ENCODE measurements at regions not wholly inside any gene's neighbourhood (a gene's known extent, or its start where the extent isn't known, plus 50 kb on each side); places are given as distances from the start of the nearest gene placed in this dataset.
"Not testable (repeated sequence)": the region's sequence is repeated elsewhere in the genome, so short reads cannot be mapped to it uniquely, and the experiment has no call there.

- Histone ChIP-seq H2AFZ (ENCODE audit: low read length, unreplicated experiment) (no peak overlapping the region), H3K27ac (ENCODE audit: low read depth, low read length) (no peak overlapping the region), H3K36me3 (ENCODE audit: insufficient read depth, low read length) (no peaks in the 10 kb centered on the region), H3K4me1 (ENCODE audit: control insufficient read depth, insufficient read depth, low read length, unreplicated experiment) (no peaks in the 10 kb centered on the region), H3K4me3 (ENCODE audit: low read depth, low read length) (no peak overlapping the region), H3K27me3 (ENCODE audit: insufficient read depth, low read length) (no peaks in the 10 kb centered on the region), H3K79me2 (ENCODE audit: control insufficient read depth, insufficient read depth, low read length, unreplicated experiment) (no peaks in the 10 kb centered on the region)
These were observed 294.7 kb upstream of the HS6ST1 start for GRCh38 chr2:128613351-128613750.

- no peak overlapping the region for H3K27ac ChIP-seq (ENCODE audit: low read depth, low read length)
- H2AFZ ChIP-seq (ENCODE audit: low read length, unreplicated experiment) = no peak overlapping the region
- no peaks in the 10 kb centered on the region for H3K27me3 ChIP-seq (ENCODE audit: insufficient read depth, low read length)
- H3K36me3 ChIP-seq (ENCODE audit: insufficient read depth, low read length) = no peaks in the 10 kb centered on the region
- H3K79me2 ChIP-seq (ENCODE audit: control insufficient read depth, insufficient read depth, low read length, unreplicated experiment) = no peaks in the 10 kb centered on the region
- no peaks in the 10 kb centered on the region for H3K4me1 ChIP-seq (ENCODE audit: control insufficient read depth, insufficient read depth, low read length, unreplicated experiment)
- no peak overlapping the region for H3K4me3 ChIP-seq (ENCODE audit: low read depth, low read length)
These were observed 295.2 kb upstream of the HS6ST1 start for GRCh38 chr2:128613876-128614275.

- not testable (repeated sequence) for H3K27ac ChIP-seq (ENCODE audit: low read depth, low read length); H3K36me3 ChIP-seq (ENCODE audit: insufficient read depth, low read length); H3K79me2 ChIP-seq (ENCODE audit: control insufficient read depth, insufficient read depth, low read length, unreplicated experiment); H3K4me3 ChIP-seq (ENCODE audit: low read depth, low read length); H2AFZ ChIP-seq (ENCODE audit: low read length, unreplicated experiment); H3K4me1 ChIP-seq (ENCODE audit: control insufficient read depth, insufficient read depth, low read length, unreplicated experiment); H3K27me3 ChIP-seq (ENCODE audit: insufficient read depth, low read length)
These were observed 296.2 kb upstream of the HS6ST1 start for GRCh38 chr2:128614907-128615306.

- Histone ChIP-seq H3K27me3 (ENCODE audit: insufficient read depth, low read length) (no peaks in the 10 kb centered on the region), H3K79me2 (ENCODE audit: control insufficient read depth, insufficient read depth, low read length, unreplicated experiment) (no peaks in the 10 kb centered on the region), H2AFZ (ENCODE audit: low read length, unreplicated experiment) (no peak overlapping the region), H3K4me1 (ENCODE audit: control insufficient read depth, insufficient read depth, low read length, unreplicated experiment) (no peaks in the 10 kb centered on the region), H3K36me3 (ENCODE audit: insufficient read depth, low read length) (no peaks in the 10 kb centered on the region), H3K27ac (ENCODE audit: low read depth, low read length) (no peak overlapping the region), H3K4me3 (ENCODE audit: low read depth, low read length) (no peak overlapping the region)
These were observed 296.9 kb upstream of the HS6ST1 start for GRCh38 chr2:128615571-128615970.

GRCh38 chr2:128617029-128617590 lies 298.4 kb upstream of the HS6ST1 start:
- Histone ChIP-seq H3K79me2 (ENCODE audit: control insufficient read depth, insufficient read depth, low read length, unreplicated experiment) (no peaks in the 10 kb centered on the region), H3K36me3 (ENCODE audit: insufficient read depth, low read length) (no peaks in the 10 kb centered on the region), H2AFZ (ENCODE audit: low read length, unreplicated experiment) (no peak overlapping the region), H3K27me3 (ENCODE audit: insufficient read depth, low read length) (no peaks in the 10 kb centered on the region), H3K4me3 (ENCODE audit: low read depth, low read length) (no peak overlapping the region), H3K27ac (ENCODE audit: low read depth, low read length) (no peak overlapping the region), H3K4me1 (ENCODE audit: control insufficient read depth, insufficient read depth, low read length, unreplicated experiment) (no peaks in the 10 kb centered on the region)

- no peaks in the 10 kb centered on the region for H3K79me2 ChIP-seq (ENCODE audit: control insufficient read depth, insufficient read depth, low read length, unreplicated experiment)
- H3K27ac ChIP-seq (ENCODE audit: low read depth, low read length) = no peak overlapping the region
- no peaks in the 10 kb centered on the region for H3K36me3 ChIP-seq (ENCODE audit: insufficient read depth, low read length)
- no peaks in the 10 kb centered on the region for H3K27me3 ChIP-seq (ENCODE audit: insufficient read depth, low read length)
- H3K4me3 ChIP-seq (ENCODE audit: low read depth, low read length) = no peak overlapping the region
- H3K4me1 ChIP-seq (ENCODE audit: control insufficient read depth, insufficient read depth, low read length, unreplicated experiment) = no peaks in the 10 kb centered on the region
- H2AFZ ChIP-seq (ENCODE audit: low read length, unreplicated experiment) = no peak overlapping the region
These were observed 299.0 kb upstream of the HS6ST1 start for GRCh38 chr2:128617661-128618060.

GRCh38 chr2:128618642-128619041 lies 300.0 kb upstream of the HS6ST1 start:
- no peaks in the 10 kb centered on the region for H3K36me3 ChIP-seq (ENCODE audit: insufficient read depth, low read length)
- no peaks in the 10 kb centered on the region for H3K79me2 ChIP-seq (ENCODE audit: control insufficient read depth, insufficient read depth, low read length, unreplicated experiment)
- peaks cover 2% of the 10 kb centered on the region for H3K4me1 ChIP-seq (ENCODE audit: control insufficient read depth, insufficient read depth, low read length, unreplicated experiment)
- H2AFZ ChIP-seq (ENCODE audit: low read length, unreplicated experiment) = no peak overlapping the region
- H3K27me3 ChIP-seq (ENCODE audit: insufficient read depth, low read length) = no peaks in the 10 kb centered on the region
- no peak overlapping the region for H3K27ac ChIP-seq (ENCODE audit: low read depth, low read length)
- no peak overlapping the region for H3K4me3 ChIP-seq (ENCODE audit: low read depth, low read length)

GRCh38 chr2:128619471-128620325 lies 301.0 kb upstream of the HS6ST1 start:
- peaks cover 5% of the 10 kb centered on the region for H3K4me1 ChIP-seq (ENCODE audit: control insufficient read depth, insufficient read depth, low read length, unreplicated experiment)
- no peak overlapping the region for H2AFZ ChIP-seq (ENCODE audit: low read length, unreplicated experiment)
- H3K79me2 ChIP-seq (ENCODE audit: control insufficient read depth, insufficient read depth, low read length, unreplicated experiment) = no peaks in the 10 kb centered on the region
- H3K36me3 ChIP-seq (ENCODE audit: insufficient read depth, low read length) = no peaks in the 10 kb centered on the region
- no peaks in the 10 kb centered on the region for H3K27me3 ChIP-seq (ENCODE audit: insufficient read depth, low read length)
- H3K27ac ChIP-seq (ENCODE audit: low read depth, low read length) = no peak overlapping the region
- no peak overlapping the region for H3K4me3 ChIP-seq (ENCODE audit: low read depth, low read length)

- H3K27me3 ChIP-seq (ENCODE audit: insufficient read depth, low read length) = no peaks in the 10 kb centered on the region
- no peaks in the 10 kb centered on the region for H3K36me3 ChIP-seq (ENCODE audit: insufficient read depth, low read length)
- no peak overlapping the region for H3K27ac ChIP-seq (ENCODE audit: low read depth, low read length)
- no peak overlapping the region for H3K4me3 ChIP-seq (ENCODE audit: low read depth, low read length)
- H2AFZ ChIP-seq (ENCODE audit: low read length, unreplicated experiment) = no peak overlapping the region
- peaks cover 5% of the 10 kb centered on the region for H3K4me1 ChIP-seq (ENCODE audit: control insufficient read depth, insufficient read depth, low read length, unreplicated experiment)
- H3K79me2 ChIP-seq (ENCODE audit: control insufficient read depth, insufficient read depth, low read length, unreplicated experiment) = no peaks in the 10 kb centered on the region
These were observed 302.4 kb upstream of the HS6ST1 start for GRCh38 chr2:128621074-128621473.

- Histone ChIP-seq H3K27me3 (ENCODE audit: insufficient read depth, low read length) (no peaks in the 10 kb centered on the region), H2AFZ (ENCODE audit: low read length, unreplicated experiment) (no peak overlapping the region), H3K4me1 (ENCODE audit: control insufficient read depth, insufficient read depth, low read length, unreplicated experiment) (peaks cover 5% of the 10 kb centered on the region), H3K27ac (ENCODE audit: low read depth, low read length) (no peak overlapping the region), H3K36me3 (ENCODE audit: insufficient read depth, low read length) (no peaks in the 10 kb centered on the region), H3K4me3 (ENCODE audit: low read depth, low read length) (no peak overlapping the region), H3K79me2 (ENCODE audit: control insufficient read depth, insufficient read depth, low read length, unreplicated experiment) (no peaks in the 10 kb centered on the region)
These were observed 303.7 kb upstream of the HS6ST1 start for GRCh38 chr2:128622371-128622770.

- Histone ChIP-seq H3K27me3 (ENCODE audit: insufficient read depth, low read length) (no peaks in the 10 kb centered on the region), H3K4me3 (ENCODE audit: low read depth, low read length) (no peak overlapping the region), H3K36me3 (ENCODE audit: insufficient read depth, low read length) (no peaks in the 10 kb centered on the region), H3K4me1 (ENCODE audit: control insufficient read depth, insufficient read depth, low read length, unreplicated experiment) (peaks cover 5% of the 10 kb centered on the region), H3K79me2 (ENCODE audit: control insufficient read depth, insufficient read depth, low read length, unreplicated experiment) (no peaks in the 10 kb centered on the region), H3K27ac (ENCODE audit: low read depth, low read length) (no peak overlapping the region), H2AFZ (ENCODE audit: low read length, unreplicated experiment) (no peak overlapping the region)
These were observed 304.4 kb upstream of the HS6ST1 start for GRCh38 chr2:128622955-128623620.
